MV-4-11 (cell line): ENCODE measurements at regions not wholly inside any gene's neighbourhood (a gene's known extent, or its start where the extent isn't known, plus 50 kb on each side); places are given as distances from the start of the nearest gene placed in this dataset.
"Not testable (repeated sequence)": the region's sequence is repeated elsewhere in the genome, so short reads cannot be mapped to it uniquely, and the experiment has no call there.

Source experiments
- DNase-seq: peaks from one replicate; lab custom pipeline; 2025; lab: John Stamatoyannopoulos, UW

- DNase-seq, result no peak
These were observed 1643.5 kb downstream of the TP53TG3F start for GRCh38 chr16:35102780-35103403.

GRCh38 chr16:35111772-35112171 is 1652.4 kb downstream of the TP53TG3F start:
- not testable (repeated sequence) for DNase-seq

- DNase-seq, result no peak
These were observed 1672.0 kb downstream of the TP53TG3F start for GRCh38 chr16:35131429-35131828.

GRCh38 chr16:35134471-35134870 is 1675.1 kb downstream of the TP53TG3F start:
- DNase-seq, result no peak

- DNase-seq, result no peak
These were observed 1681.0 kb downstream of the TP53TG3F start for GRCh38 chr16:35140293-35140986.

GRCh38 chr16:35141303-35141702 is 1681.9 kb downstream of the TP53TG3F start:
- no peak for DNase-seq

- DNase-seq, result no peak
These were observed 1682.9 kb downstream of the TP53TG3F start for GRCh38 chr16:35142147-35142808.

- no peak for DNase-seq
These were observed 1683.4 kb downstream of the TP53TG3F start for GRCh38 chr16:35142809-35143192.

- DNase-seq, result no peak
These were observed 1685.0 kb downstream of the TP53TG3F start for GRCh38 chr16:35144212-35144932.

GRCh38 chr16:35146031-35146710 is 1686.8 kb downstream of the TP53TG3F start:
- DNase-seq, result no peak

- no peak for DNase-seq
These were observed 1687.5 kb downstream of the TP53TG3F start for GRCh38 chr16:35146723-35147458.

- no peak for DNase-seq
These were observed 1688.4 kb downstream of the TP53TG3F start for GRCh38 chr16:35147556-35148504.

- no peak for DNase-seq
These were observed 1689.3 kb downstream of the TP53TG3F start for GRCh38 chr16:35148748-35149147.

- no peak for DNase-seq
These were observed 1690.1 kb downstream of the TP53TG3F start for GRCh38 chr16:35149550-35149949.

- DNase-seq, result no peak
These were observed 1691.4 kb downstream of the TP53TG3F start for GRCh38 chr16:35150805-35151312.

GRCh38 chr16:35152067-35152627 is 1692.7 kb downstream of the TP53TG3F start:
- no peak for DNase-seq

- DNase-seq, result no peak
These were observed 1695.2 kb downstream of the TP53TG3F start for GRCh38 chr16:35154627-35155026.

- DNase-seq, result not testable (repeated sequence)
These were observed 1698.1 kb downstream of the TP53TG3F start for GRCh38 chr16:35157549-35157948.

- not testable (repeated sequence) for DNase-seq
These were observed 1709.9 kb downstream of the TP53TG3F start for GRCh38 chr16:35169324-35169723.
